Natural killer cell (primary cell): ENCODE measurements at regions not wholly inside any gene's neighbourhood (a gene's known extent, or its start where the extent isn't known, plus 50 kb on each side); places are given as distances from the start of the nearest gene placed in this dataset.

Experiments
- ATAC-seq, 3 donors: fragments of 150-1000 bp in 2 of 3; fragments of 200-7000 bp in 1 of 3; cut with Tn5 transposase; 1 replicate in 1 of 3; 2 replicates in 2 of 3; pipeline ENCODE4 v1.10.0; 2021; ENCODE audit warnings: mild to moderate bottlenecking in 2 of 3, moderate library complexity in 2 of 3
- DNase-seq, 2 donors: peaks; one replicate each; pipeline versions ENCODE4 v3.0.0 to v3.0.0-alpha.2; 2013 to 2021; ENCODE audit warnings: mixed read lengths in 1 of 2
- H3K27ac ChIP-seq: one replicate; pipeline ENCODE4 v1.5.1; 2013; ENCODE audit warnings: mild to moderate bottlenecking, low read length
- H3K27me3 ChIP-seq: one replicate; pipeline ENCODE4 v1.6.1; 2013; ENCODE audit warnings: low read length; ENCODE audit not compliant: control insufficient read depth, insufficient read depth
- H3K36me3 ChIP-seq: one replicate; pipeline ENCODE4 v1.6.1; 2013; ENCODE audit warnings: low read length; ENCODE audit not compliant: control insufficient read depth, insufficient read depth
- H3K4me1 ChIP-seq: one replicate; pipeline ENCODE4 v1.6.1; 2013; ENCODE audit warnings: low read length; ENCODE audit not compliant: control insufficient read depth, insufficient read depth
- H3K4me3 ChIP-seq: one replicate; pipeline ENCODE4 v1.5.1; 2013; ENCODE audit warnings: low read length
- H3K9me3 ChIP-seq: one replicate; pipeline ENCODE4 v1.6.1; 2013; ENCODE audit warnings: low read length; ENCODE audit not compliant: control insufficient read depth, insufficient read depth
- H3K27ac Mint-ChIP-seq, 2 donors: one replicate each; pipeline ENCODE4 v1.8.0; 2022; ENCODE audit warnings: mild to moderate bottlenecking in 2 of 2, mixed read lengths in 2 of 2, moderate library complexity in 1 of 2
- H3K27me3 Mint-ChIP-seq, 2 donors: one replicate each; pipeline ENCODE4 v1.8.0; 2022; ENCODE audit warnings: low read depth in 2 of 2, mixed read lengths in 2 of 2
- H3K36me3 Mint-ChIP-seq: one replicate; pipeline ENCODE4 v1.8.0; 2022; ENCODE audit warnings: mixed read lengths
- H3K4me1 Mint-ChIP-seq, 2 donors: one replicate each; pipeline ENCODE4 v1.8.0; 2022; ENCODE audit warnings: mixed read lengths in 2 of 2
- H3K4me3 Mint-ChIP-seq: one replicate; pipeline ENCODE4 v1.8.0; 2022; ENCODE audit warnings: mild to moderate bottlenecking, moderate library complexity, mixed read lengths
- H3K9me3 Mint-ChIP-seq, 2 donors: one replicate each; pipeline ENCODE4 v1.8.0; 2022; ENCODE audit warnings: mixed read lengths in 2 of 2
- CTCF ChIP-seq: fragments of 200-600 bp; IDR thresholded peaks from one replicate; pipeline ENCODE4 v1.8.0; 2022; ENCODE audit warnings: antibody characterized with exemption
- WGBS: methylation state at CpG from one replicate; pipeline ENCODE4 v1.1.7; 2013; ENCODE audit warnings: missing lambda C conversion rate; ENCODE audit not compliant: insufficient coverage; 5-methylcytosine and 5-hydroxymethylcytosine counted together
- intact Hi-C: fragments of 100-400 bp; cut with micrococcal nuclease; formaldehyde crosslinking; loops from one replicate; pipeline ENCODE4 v1.14.2; 2022

DNA sequence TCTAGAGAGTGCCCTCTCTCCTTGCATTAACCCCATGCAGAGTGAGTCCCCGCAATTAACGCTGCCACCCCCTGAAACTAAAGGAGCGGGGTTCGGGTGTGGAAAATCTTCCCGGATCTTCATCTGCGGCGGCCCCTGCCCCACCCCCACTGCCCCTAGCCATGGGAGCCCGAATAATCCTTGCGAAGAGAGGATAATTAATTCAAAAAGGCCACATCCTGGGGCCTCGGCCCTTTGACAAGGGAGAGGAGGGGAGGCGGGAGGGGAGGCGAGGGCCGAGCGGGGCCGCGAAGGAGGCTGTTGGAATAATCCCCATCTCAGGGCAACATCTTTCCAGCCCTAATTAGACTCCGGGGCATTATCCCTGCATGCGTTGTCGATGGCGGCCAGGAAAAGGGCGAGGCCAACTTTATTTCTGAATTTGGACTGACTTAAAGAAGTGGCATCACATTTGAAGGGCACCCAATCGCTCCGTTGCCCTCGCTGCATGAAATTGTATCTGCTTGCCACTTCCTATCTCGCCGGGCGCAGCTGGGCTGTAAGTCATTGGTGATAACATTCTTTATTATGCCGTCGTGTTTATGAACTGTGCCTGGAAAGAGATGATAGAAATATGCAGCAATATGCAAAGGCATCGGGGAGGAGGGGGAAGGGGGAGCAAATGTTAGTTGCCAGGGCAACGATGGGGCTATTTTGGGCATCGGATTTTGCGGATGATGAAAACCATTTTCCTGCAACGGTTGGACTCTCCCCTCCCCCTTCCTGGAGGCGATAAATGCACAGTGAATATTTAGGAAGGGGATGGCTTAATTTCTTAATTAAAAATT is 387.1 kb upstream of the TNRC6C start:
- Histone ChIP-seq H3K9me3 (no peaks in the 10 kb centered on the region), H3K27me3 (peaks cover 6% of the 10 kb centered on the region), H3K4me3 (no peak overlapping the region), H3K36me3 (no peaks in the 10 kb centered on the region), H3K27ac (no peak overlapping the region), H3K4me1 (peaks cover 11% of the 10 kb centered on the region)
- peak; percentile 48 to 68 (median 53) for ATAC-seq
- Mint-ChIP-seq H3K4me3 (peak overlapping the region; percentile 73), H3K9me3 (no peaks in the 10 kb centered on the region), H3K36me3 (no peaks in the 10 kb centered on the region), H3K4me1 (peaks cover 8 to 11% of the 10 kb centered on the region in 2 donors), H3K27me3 (peaks cover 16 to 18% of the 10 kb centered on the region in 2 donors), H3K27ac (peak overlapping the region in 1 of 2 donors; percentile 21)
- DNase-seq = peak in 1 of 2 donors; percentile 48
- 22% methylated on average over 20 of the region's 35 CpGs for WGBS
- TF ChIP-seq CTCF = no peak
- intact Hi-C loops = no loop called here

GRCh38 chr17:77572065-77572601 is 386.4 kb upstream of the TNRC6C start:
- TF ChIP-seq CTCF = no peak
- Histone ChIP-seq H3K9me3 (no peaks in the 10 kb centered on the region), H3K4me3 (no peak overlapping the region), H3K36me3 (no peaks in the 10 kb centered on the region), H3K27me3 (peaks cover 6% of the 10 kb centered on the region), H3K4me1 (peaks cover 11% of the 10 kb centered on the region), H3K27ac (no peak overlapping the region)
- Mint-ChIP-seq H3K27me3 (peaks cover 16 to 18% of the 10 kb centered on the region in 2 donors), H3K9me3 (no peaks in the 10 kb centered on the region), H3K4me3 (peak overlapping the region; percentile 60), H3K36me3 (no peaks in the 10 kb centered on the region), H3K27ac (no peak overlapping the region), H3K4me1 (peaks cover 8 to 11% of the 10 kb centered on the region in 2 donors)
- DNase-seq = peak in 1 of 2 donors; percentile 19
- intact Hi-C loops = no loop called here
- peak in 2 of 3 donors; percentile 38 to 46 for ATAC-seq
- 28% methylated on average over 14 of the region's 15 CpGs for WGBS

DNA sequence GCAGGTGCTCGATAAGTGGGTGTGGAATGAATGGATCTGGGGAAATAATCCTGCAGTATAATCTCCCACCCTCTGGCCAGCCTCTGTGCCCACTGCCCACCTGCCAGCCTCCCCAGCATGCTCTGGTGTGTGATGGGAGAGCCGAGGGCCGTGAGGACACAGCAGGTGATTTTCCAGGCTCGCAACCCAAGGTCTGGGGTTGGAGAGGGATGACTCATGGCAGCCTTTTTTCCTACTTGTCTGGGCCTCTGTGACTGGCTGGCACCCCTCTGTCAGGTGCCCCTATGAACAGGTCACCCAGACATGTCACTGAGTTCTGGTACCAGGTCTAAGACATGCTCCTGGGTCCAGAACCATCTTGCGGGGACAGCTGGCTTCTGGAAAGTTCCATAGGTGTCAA is 385.7 kb upstream of the TNRC6C start:
- WGBS = 93% methylated on average over 4 of the region's 5 CpGs
- Mint-ChIP-seq H3K27me3 (peaks cover 16 to 18% of the 10 kb centered on the region in 2 donors), H3K4me1 (peaks cover 8 to 11% of the 10 kb centered on the region in 2 donors), H3K9me3 (no peaks in the 10 kb centered on the region), H3K36me3 (no peaks in the 10 kb centered on the region), H3K4me3 (no peak overlapping the region), H3K27ac (no peak overlapping the region)
- Histone ChIP-seq H3K9me3 (no peaks in the 10 kb centered on the region), H3K4me1 (peaks cover 11% of the 10 kb centered on the region), H3K4me3 (no peak overlapping the region), H3K27ac (no peak overlapping the region), H3K27me3 (peaks cover 6% of the 10 kb centered on the region), H3K36me3 (no peaks in the 10 kb centered on the region)
- intact Hi-C loops = no loop called here
- ATAC-seq (no peak), DNase-seq (no peak)
- TF ChIP-seq CTCF = no peak
